Activated CD4-positive, alpha-beta T cell treated with anti-CD3 and anti-CD28 coated beads for 48 hours (primary cell): ENCODE measurements at regions not wholly inside any gene's neighbourhood (a gene's known extent, or its start where the extent isn't known, plus 50 kb on each side); places are given as distances from the start of the nearest gene placed in this dataset.
A peak's percentile ranks its signal among the peaks of the same experiment; 100 is the strongest.

Experiments
- DNase-seq: peaks from one replicate; pipeline ENCODE4 v3.0.0-alpha.2; 2020

GRCh38 chr11:19558189-19558986 is 154.2 kb upstream of the NAV2 start:
- no peak for DNase-seq

- peak; percentile 84 for DNase-seq
Observed at GRCh38 chr11:19557720-19558140, 154.9 kb upstream of the NAV2 start.

GRCh38 chr11:19557185-19557584 is 155.5 kb upstream of the NAV2 start:
- no peak for DNase-seq

GRCh38 chr11:19555266-19555665 is 157.4 kb upstream of the NAV2 start:
- no peak for DNase-seq

DNA sequence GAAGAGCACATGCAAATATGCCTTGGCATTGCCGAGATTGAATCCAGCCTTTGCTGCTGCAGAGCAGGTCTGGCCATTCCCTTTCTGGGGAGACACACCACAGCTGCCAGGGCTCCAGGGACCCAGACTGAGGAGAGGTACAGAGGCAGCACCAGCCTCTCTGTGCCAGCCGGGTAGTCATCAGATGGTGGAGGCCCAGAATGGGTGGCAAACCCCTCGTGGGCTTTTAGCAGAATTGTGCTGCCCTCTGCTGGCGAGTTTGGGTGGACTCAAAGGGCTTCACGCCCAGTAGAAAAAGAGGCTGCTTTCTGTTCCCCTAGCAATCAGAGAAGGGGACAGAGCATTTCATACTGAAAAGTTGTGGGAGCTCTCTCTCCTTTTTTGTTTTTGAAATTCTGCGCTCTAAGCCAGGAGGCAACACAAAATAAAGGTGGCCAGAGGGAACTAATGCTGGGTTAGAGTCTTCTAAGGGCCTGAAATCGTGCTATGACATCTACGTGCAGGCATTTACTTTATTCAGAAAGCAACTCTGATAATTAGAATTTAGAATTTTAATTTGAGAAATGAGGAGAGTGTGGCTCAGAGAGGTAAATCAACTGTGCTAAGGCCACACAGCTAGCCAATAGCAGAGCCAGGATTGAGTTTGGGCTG is 158.8 kb upstream of the NAV2 start:
- DNase-seq = peak; percentile 87

DNA sequence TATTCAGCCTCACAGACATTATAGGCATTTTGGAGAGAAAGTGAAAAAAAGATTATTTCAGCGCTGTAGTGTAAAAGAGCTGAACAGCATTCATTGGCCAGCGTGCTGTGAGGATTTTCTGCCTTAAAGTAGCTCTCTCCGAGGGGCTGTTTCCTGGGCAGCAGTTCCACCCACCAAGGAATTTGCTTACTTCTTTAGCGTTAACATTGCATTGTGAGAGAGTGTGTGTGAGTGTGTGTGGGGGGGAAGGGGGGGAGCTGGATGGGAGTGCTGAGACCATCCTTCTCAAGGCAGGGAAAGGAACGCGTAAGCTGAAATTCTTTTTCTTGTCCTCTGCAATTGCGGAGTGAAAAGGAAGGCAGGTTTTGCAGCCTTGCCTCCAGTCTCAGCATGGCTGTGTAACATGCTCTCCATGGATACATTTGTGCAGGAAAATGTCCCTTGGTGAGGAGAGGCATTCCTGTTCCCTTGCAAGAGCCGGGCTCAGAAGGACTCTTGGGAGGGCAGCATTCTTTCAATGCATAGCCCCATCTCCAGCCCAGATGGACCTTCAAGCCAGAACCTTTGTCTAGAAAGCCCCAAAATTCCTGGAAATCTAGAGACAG is 159.9 kb upstream of the NAV2 start:
- no peak for DNase-seq

DNA sequence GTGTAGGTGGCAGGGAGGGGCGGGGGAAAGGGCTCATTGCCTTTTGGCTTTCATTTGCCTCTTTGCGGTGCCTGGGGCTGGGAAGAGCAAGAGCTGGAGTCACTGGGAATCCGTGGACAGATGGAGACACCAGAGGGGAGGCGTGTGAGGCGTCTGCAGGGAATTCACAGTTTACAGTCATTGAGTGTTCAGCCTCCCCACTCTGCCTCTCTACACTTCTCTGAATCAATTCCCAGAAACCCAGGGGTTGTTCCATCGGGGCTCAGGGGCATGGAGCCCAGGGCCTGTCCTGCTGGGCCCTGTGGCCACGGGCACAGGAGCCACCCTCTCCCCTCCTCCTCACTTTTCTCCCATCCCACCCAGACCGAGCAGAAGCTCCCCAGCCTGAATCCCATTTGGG is 160.5 kb upstream of the NAV2 start:
- no peak for DNase-seq

GRCh38 chr11:19551457-19551856 is 161.2 kb upstream of the NAV2 start:
- DNase-seq = no peak

- no peak for DNase-seq
Observed at GRCh38 chr11:19547044-19547443, 165.6 kb upstream of the NAV2 start.

- no peak for DNase-seq
Observed at GRCh38 chr11:19546325-19546724, 166.3 kb upstream of the NAV2 start.

DNA sequence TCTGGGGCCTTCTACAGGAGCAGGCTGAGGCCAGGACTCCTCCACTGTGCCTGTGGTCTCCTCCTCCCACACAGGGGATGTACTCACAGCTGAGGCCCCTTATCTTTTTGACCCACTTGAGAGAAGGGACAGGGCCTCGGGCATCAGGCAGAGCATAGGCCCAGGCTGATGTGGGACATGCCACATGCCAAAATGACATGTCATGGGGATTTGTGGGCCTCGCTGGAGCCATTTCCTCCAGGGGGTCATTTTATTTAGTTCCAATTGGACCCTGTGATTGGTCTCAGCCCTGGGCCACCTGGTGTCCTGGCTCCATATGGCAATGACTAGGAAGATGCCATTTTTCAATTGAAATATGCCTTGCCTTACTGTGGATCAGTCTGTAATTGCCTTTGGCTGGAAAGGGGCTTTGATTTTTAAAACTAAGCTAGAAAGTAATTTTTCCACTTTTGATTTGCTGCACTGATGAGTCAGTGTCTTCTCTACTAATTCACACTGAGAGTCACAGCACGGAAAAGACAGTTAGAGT is 171.1 kb upstream of the NAV2 start:
- DNase-seq = no peak

GRCh38 chr11:19539861-19540260 is 172.8 kb upstream of the NAV2 start:
- no peak for DNase-seq

DNA sequence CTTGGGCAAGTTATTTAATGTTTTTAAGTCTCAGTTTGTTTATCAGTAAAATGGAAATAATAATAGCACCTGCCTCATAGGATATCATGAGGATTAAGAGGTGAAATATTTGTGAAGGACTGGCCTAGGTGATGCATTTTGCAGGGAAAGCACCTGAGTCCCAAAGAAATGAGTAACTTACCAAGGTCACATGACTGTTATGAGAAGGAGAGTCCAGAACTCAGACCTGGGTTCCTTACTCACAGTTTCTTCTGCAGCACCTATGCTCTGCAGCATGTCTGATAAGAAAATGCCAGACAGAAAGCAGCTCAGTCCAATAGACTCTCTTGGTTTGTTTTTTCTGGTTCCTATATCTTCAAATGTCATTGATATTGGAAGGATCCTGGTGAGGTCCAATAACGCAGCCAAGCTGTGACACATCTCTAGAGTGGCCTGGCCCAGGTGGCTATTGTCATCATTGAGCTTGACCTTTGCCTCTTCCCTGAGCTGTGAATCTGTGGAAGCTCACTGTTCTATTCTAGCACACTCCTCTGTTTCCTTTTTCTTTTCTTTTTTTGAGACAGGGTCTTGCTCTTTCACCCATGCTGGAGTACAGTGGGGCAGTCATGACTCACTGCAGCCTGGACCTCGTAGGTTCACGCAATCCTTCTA is 174.7 kb upstream of the NAV2 start:
- DNase-seq = no peak

GRCh38 chr11:19536131-19536530 is 176.5 kb upstream of the NAV2 start:
- DNase-seq = no peak

- DNase-seq = no peak
Observed at GRCh38 chr11:19530505-19530904, 182.1 kb upstream of the NAV2 start.

GRCh38 chr11:19526119-19526518 is 186.5 kb upstream of the NAV2 start:
- no peak for DNase-seq

DNA sequence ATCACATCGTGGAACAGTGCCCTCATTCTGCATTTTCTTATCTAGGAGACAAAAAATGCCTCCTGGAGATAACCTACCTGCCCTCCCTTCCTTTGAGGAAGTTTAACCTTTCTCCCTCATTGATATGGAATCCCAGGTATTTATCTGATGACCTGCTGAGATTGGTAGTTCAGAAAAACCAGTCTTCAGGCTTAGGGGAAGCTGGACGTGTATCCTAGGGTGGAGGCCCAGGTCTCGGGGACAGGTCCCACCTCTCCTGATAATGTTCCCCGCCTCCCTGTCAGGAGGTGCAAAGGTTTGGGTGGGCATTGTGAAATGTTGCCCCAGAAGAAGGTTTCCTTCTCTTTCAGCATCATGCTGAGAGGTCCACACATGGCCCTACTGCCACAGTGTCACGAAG is 186.9 kb upstream of the NAV2 start:
- DNase-seq = no peak

DNA sequence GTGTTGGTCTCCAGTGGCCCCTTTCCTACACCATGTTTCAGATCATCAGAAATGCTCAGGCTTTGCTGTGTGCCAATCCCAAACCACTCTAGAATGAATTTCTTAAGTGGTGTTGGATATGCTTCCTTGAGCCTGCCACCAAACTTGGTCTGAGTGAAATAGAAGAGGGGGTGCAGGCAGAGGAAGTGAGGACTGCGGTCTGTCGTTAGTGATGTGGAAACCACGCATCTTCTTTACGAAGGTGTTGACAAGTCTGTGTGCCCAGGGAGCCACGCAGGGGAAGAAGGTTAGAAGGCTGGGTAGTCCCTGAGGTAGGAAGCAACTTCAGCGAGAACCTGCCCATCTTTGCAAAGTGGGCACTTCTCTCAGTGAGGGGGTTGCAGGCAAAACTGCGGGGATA is 187.4 kb upstream of the NAV2 start:
- no peak for DNase-seq

DNA sequence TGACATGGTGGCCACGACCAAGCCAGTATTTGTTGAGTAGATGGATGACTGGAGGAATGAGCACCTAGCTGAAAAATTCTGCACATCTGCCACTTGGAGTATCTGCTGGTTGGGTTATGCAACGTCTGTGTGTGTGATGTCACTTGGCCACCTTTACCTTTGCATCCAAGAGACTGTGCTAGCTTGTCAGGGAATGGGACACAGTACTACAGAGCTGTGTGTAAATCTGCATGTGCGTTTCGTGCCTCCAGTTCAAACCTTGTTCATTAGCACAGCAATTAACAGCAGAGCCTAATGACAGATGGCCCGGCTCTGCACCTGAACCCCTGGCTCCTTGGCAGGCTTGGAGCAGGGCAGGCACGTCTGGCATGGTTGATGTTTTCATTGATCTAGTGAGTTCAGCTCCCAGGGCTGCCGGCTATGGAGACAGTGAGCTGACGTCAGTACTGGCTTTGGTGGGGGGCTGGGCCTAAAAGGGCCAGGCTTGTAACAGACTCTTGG is 188.4 kb upstream of the NAV2 start:
- no peak for DNase-seq

DNA sequence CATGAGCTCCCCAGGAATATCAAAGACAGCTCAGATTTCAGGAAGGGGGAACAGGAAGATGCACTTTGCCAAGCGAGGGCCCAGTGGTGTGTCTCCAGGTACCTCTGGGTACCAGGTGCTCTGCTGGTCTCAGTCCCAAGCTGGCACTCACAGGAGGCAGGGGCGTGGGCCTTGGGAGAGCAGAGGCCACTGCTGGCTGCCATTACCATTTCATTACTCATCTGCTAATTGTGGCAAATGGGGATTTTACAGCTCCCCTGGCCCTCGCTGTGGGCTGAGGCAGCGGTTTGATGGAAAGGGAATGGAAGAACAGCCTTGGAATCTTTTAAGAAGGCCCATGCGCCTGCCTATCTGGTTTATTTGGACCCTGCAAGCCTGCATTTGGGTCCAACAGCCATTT is 192.0 kb upstream of the NAV2 start:
- no peak for DNase-seq

DNA sequence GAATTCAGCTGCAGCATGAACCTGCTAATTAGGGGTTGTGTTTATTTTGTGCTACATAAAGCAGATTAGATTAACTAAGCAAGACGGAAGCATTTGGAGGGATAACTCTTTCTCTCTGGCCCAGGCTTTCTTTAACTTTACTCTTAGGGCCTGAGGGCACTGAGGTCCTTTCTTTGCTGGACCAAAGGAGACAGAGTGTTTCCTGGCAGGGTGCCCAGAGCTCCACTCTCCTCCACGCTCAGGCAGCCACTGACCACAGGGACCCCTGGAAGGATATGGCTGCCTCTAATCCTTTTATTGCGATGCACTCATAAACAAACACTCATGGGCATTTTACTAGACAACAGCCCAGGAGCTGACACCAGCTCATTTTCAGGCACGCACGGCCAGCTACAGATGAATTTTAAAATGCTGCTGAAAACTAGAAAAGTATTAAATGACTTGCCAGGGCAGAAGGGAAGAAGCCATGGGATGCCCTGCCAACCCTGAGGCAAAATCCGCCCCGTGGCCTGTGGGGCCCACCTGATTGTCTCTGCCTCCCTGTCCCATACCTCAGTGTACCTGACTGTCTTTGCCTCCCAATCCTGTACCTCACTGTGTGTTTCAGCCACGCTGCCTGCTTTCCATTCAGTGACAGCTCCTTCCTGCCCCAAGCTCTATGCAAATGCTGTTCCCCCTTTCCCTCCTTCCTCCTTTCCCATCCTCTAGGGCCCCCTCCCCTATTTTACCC is 192.6 kb upstream of the NAV2 start:
- no peak for DNase-seq

GRCh38 chr11:19519353-19519752 is 193.3 kb upstream of the NAV2 start:
- DNase-seq = no peak

DNA sequence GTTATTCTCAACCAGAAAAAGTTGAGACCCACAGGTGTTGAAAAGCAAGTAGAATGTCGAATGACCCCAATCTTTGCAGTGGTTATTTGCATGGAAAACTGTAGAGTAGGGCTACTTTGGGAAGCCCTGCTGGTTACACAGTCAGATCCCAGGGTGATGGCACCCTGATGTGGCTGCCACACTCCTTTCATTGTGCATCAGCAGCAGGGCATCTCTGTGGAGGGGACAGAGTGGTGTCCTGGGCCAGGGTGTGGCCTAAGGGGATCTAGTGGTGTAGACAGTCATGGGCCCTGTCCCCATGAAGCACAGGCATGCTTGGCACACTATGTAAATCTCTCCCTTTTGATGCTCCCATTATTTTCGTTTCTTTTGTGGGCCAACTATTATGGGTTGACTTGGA is 199.4 kb upstream of the NAV2 start:
- DNase-seq = no peak
